Inflammatory macrophage treated with lipopolysaccharide for 4 hours (primary cell): ENCODE measurements at regions not wholly inside any gene's neighbourhood (a gene's known extent, or its start where the extent isn't known, plus 50 kb on each side); places are given as distances from the start of the nearest gene placed in this dataset.

Experiments
- DNase-seq: peaks from one replicate; pipeline ENCODE4 v3.0.0-alpha.2; 2020

DNA sequence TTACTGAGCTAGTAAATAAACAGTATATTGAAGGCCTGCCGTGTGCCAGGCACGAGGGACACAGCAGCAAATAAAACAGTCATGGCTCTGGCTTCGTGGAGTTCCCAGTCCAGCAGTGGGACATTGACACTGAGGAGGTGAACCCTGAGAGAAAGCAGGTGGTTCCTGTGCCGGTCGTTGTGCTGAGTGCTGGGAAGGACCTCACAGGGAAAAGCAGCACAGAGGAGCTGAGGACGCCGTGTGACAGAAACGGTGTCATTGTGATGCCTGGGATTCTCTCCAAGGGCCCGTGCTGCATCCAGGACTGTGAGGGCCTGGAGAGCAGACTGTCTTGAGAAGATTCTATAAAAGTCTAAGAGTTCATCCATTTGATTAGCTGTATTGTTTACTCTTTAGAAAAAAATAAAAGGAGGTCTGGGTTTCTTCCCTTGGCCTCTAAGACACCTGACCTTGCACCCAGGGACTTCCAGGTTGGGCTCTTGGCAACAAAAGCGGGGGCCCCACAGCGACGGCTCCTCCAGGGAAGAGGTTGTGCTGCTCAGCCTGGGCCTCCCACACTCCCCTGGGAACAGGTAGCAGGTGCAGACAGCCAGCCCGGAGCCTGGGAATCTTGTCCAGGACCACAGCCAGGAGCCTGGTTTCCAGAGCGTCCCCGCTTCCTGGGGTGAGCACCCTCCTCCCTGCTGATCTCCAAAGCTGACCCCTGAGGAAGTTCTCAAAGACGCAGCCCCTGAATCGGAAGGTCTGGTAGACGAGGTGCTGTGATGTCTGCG, 251.2 kb upstream of the PMEPA1 start:
- DNase-seq, result no peak

- DNase-seq, result no peak
Observed at GRCh38 chr20:57959589-57959988, 249.8 kb upstream of the PMEPA1 start.

- no peak for DNase-seq
Observed at GRCh38 chr20:57959018-57959417, 249.2 kb upstream of the PMEPA1 start.

DNA sequence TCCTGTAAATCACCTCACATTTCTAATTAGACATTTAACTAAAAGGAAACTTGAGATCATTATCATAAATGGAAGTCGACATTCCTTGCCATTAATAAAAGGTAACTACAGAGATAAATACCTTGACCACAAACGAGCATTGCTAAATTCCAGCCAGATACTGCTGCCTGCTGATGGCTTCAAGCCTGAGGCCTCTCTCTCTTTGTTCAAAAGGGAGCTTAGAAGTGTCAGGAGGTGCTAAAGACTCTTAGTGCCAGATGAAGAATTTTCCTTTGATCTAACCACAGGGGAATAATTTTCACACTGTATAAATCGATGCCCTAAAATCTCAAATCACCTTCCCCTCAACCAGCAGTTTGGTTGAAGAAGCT, 248.2 kb upstream of the PMEPA1 start:
- no peak for DNase-seq

DNA sequence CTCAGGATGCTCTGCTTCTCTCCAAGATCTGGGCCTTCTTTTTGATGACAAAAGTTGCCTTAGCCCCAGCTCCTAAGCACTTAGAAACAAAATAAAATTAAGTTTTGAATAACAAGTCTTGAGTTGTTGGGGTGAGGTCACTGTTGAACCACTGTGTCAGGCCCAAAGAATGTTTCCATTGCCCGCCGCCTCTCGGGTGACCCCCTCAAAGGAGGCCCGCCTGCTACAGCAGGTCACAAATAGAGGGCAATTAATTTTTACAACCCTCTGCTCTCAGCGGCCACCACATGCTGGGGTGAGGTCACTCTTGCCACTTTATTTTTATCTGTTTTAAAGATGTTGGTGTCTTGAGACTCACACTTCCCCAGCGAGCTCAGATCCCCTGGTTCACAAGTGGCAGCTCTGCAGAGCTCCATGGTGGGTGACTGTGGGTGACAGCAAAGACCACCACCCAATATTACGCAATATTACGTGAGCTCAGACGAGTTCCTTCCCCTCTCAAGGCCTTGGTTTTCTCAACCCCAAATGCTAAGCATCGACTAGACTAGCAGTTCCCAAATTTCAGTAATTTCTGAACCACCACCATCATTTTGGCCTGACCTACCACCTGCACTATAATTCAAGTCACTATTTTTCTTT, 247.7 kb upstream of the PMEPA1 start:
- DNase-seq, result no peak

DNA sequence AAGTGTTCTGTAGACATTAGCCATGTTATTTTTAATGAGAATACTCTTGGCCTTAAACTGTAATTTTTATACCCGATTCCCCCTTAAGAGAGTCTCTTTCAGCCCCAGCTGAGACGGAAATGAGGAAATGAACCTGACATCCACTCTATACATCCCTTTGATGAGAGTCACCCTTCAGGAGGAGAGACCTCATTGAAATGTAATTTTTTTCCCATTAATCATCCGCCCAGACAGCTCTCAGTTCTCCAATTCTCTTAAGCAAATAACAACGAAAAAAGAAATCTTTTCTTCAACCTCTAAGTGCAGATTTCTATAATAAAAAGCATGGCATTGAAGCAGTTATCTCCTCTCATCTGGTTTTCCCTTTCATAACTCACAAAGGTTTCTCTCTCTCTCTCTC, 243.8 kb upstream of the PMEPA1 start:
- DNase-seq, result no peak

DNA sequence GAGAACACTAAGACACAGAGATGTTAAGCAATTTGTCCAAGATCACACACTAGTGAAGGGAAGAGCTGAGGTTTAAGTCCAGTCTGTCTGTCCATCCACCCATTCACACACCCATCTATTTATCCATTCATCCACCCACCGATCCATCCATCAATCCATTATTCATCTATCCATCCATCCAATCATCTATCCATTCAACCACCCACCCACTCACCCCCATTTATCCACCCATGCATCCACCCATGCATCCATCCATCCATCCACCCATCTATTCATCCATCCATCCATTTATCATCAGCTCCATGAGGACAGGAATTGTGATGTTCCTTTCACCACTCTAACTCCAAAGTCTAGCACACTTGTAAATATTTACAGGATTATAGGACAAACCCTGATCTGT, 242.3 kb upstream of the PMEPA1 start:
- DNase-seq, result no peak

DNA sequence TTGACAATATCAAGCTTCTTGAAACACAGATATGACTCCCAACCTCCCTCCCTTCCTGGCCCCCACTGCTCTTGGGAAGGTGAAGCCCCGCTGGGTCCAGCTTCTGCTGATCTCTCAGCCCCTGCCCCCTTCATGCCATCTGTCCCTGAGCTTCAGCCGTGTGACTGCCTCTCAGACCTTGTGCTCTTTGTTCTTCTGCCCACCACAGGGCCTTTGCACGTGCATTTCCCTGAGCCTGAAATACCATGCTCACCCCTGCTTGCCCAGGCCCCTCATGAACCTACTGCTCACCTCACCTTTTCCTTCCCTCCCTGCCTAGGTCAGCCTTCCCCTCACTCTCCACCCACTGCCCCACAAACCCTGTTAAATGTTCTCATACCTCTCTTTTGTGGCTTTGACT, 241.7 kb upstream of the PMEPA1 start:
- DNase-seq, result no peak

GRCh38 chr20:57950764-57951485, 241.1 kb upstream of the PMEPA1 start:
- no peak for DNase-seq

- no peak for DNase-seq
Observed at GRCh38 chr20:57948180-57948955, 238.6 kb upstream of the PMEPA1 start.

GRCh38 chr20:57947421-57948179, 237.8 kb upstream of the PMEPA1 start:
- no peak for DNase-seq

DNA sequence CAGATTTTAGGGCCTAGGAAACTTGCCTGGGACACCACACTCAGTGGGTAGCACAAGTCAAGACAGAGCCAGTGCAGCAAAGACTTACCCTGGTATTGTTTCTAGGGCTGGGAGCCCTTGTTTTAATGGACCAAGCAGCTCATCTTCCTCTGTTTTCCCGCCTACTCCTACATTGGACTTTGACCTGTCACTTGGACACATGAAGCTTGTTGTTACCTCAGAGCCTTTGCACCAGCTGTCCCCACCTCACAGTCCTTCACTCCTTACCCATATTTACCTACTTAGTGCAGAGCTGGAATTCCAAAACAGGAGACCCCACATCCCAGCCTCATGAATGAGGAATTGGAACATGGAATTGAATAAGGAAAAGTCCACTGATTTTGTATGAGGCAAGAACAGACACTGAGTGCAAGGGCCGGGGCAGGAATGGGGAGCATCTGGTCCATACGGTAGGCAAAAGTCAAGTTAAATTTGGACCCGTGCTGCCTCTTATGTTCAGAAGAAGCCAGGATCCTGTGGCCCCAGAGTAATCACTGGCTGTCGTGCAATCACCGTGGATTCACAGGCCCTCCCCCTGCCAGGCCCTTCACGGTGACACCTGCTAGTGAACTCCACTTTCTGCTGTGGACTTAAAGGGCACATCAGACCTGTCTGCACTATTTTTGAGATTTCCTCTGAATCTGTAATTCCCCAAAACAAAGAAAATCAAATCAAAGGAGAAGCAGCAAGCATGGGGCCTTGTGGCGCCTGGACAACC, 236.9 kb upstream of the PMEPA1 start:
- DNase-seq, result no peak

GRCh38 chr20:57944988-57945387, 235.2 kb upstream of the PMEPA1 start:
- DNase-seq, result no peak

DNA sequence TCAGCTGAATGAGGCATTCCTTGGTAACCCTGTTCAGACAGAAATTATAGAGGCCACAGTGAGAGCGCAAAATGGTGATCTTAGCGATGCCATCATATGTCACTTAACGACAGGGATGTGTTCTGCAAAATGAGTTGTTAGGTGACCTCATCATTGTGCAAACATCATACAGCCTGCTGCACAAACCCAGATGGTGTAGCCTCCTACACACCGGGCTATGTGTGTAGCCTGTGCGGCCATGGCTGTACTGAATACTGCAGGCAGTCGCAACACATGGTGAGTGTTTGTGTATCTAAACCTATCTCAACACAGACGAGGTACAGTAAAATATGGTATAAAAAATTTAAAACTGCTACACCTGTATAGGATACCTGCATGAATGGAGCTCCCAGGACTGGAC, 234.1 kb upstream of the PMEPA1 start:
- no peak for DNase-seq

- no peak for DNase-seq
Observed at GRCh38 chr20:57943291-57943690, 233.5 kb upstream of the PMEPA1 start.

- no peak for DNase-seq
Observed at GRCh38 chr20:57941604-57942381, 232.0 kb upstream of the PMEPA1 start.

- no peak for DNase-seq
Observed at GRCh38 chr20:57940868-57941522, 231.2 kb upstream of the PMEPA1 start.

DNA sequence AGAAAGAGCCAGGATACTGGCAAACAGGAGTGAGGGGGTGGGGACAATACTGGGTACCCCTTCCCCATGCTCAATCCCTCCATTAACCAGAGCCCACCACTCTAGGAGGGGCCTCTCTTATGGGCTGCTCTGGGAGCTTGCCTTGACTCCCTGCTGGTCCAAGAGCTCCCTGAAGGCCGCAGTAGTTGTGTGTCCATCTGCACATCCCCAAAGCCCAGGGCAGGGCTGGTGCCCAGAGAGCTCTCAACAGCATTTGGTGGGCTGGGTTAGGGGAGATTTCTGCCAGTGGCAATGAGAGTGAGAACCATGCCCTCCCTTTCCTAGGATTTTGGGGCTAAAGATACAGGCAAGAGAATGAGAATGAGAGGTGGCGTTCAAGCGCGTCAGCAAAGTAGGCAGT, 230.6 kb upstream of the PMEPA1 start:
- no peak for DNase-seq

DNA sequence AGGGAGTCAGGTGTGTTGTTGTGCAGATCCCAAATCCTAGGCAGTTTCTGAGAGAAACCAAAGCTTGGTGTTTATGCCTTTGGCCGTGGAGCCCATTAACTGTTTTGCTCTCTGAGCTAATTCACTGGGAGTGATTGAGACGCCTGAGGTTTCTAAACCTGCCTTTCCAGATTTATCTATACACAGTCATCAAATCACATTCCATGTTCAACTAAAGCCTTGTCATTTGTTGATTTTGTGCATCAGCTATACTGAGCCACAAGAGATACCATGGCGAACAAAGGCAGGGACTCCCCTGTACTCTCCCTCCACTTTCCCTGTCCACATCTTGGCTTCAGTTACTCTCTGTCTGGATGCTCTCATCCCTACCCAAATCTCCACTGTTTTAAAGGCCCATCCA, 229.7 kb upstream of the PMEPA1 start:
- DNase-seq, result no peak
